HepG2 (cell line): ENCODE measurements at regions not wholly inside any gene's neighbourhood (a gene's known extent, or its start where the extent isn't known, plus 50 kb on each side); places are given as distances from the start of the nearest gene placed in this dataset.
A peak's percentile ranks its signal among the peaks of the same experiment; 100 is the strongest.

Experiments used
- ATAC-seq: fragments of 200-7000 bp; cut with Tn5 transposase; 3 replicates; pipeline ENCODE4 v1.9.1; 2020; ENCODE audit warnings: mild to moderate bottlenecking, moderate library complexity
- BruUV-seq: library from RNA; stranded (reverse); fragments of 400-500 nt; replicated peaks from 2 replicates; lab custom pipeline; 2021; lab: Mats Ljungman, UMichigan
- CTCF ChIA-PET: fragments of 300-600 bp; formaldehyde crosslinking; extraction: SDS; loops from one replicate; lab custom pipeline; 2021; ENCODE audit warnings: low total read pairs, inconsistent platforms, low intra/inter-chr PET ratio; lab: Yijun Ruan, JAX
- POLR2A ChIA-PET: fragments of 350-600 bp; sonication (Branson Sonifier 250); formaldehyde crosslinking; loops from one replicate; lab custom pipeline; 2020; ENCODE audit warnings: antibody characterized with exemption, inconsistent platforms; lab: Yijun Ruan, JAX
- DNase-seq: peaks from one replicate; pipeline ENCODE4 v3.0.0-alpha.2; 2015; ENCODE audit warnings: low spot score
- FAIRE-seq: peaks from 3 replicates; lab custom pipeline; 2011; peaks lifted over from hg19 to GRCh38; lab: Jason Lieb, UNC
- H2AFZ ChIP-seq: one replicate; pipeline ENCODE4 v1.6.1; 2011; ENCODE audit warnings: low read length, inconsistent platforms
- H3K27ac ChIP-seq: fragments of 300-600 bp; 3 replicates; pipeline ENCODE4 v1.8.0; 2011; ENCODE audit warnings: mixed run types, mild to moderate bottlenecking, mixed read lengths, low read length, inconsistent platforms; ENCODE audit not compliant: insufficient read depth; ENCODE audit errors: extremely low read length
- H3K27me3 ChIP-seq, 2 experiments: fragments of 200-600 bp in 1 of 2; 2 replicates in 1 of 2; 3 replicates in 1 of 2; pipeline versions ENCODE4 v1.6.0 to v1.8.0; 2011; ENCODE audit warnings: low read length in 2 of 2, mild to moderate bottlenecking in 2 of 2, moderate library complexity in 2 of 2, inconsistent platforms in 1 of 2; ENCODE audit not compliant: insufficient read depth in 2 of 2, control insufficient read depth in 1 of 2
- H3K36me3 ChIP-seq, 2 experiments: fragments of 200-600 bp in 1 of 2; replicated peaks in 1 of 2; 2 replicates in 1 of 2; 3 replicates in 1 of 2; pipeline versions ENCODE4 v1.5.1 to v1.8.0; 2011; ENCODE audit warnings: low read length in 2 of 2, inconsistent platforms in 1 of 2; ENCODE audit not compliant: insufficient read depth in 2 of 2, control insufficient read depth in 1 of 2
- H3K4me1 ChIP-seq: 2 replicates; pipeline ENCODE4 v1.5.1; 2012; ENCODE audit warnings: low read length, inconsistent platforms; ENCODE audit not compliant: insufficient read depth
- H3K4me2 ChIP-seq: 2 replicates; pipeline ENCODE4 v1.6.0; 2011; ENCODE audit warnings: low read depth, low read length, inconsistent platforms
- H3K4me3 ChIP-seq, 3 experiments: fragments of 200-600 bp in 1 of 3; sonication (generic), shearing (Covaris generic) in 1 of 3; replicated peaks in 1 of 3; 2 replicates each; pipeline ENCODE4 v1.5.1; 2011 to 2016; ENCODE audit warnings: low read length in 3 of 3, inconsistent platforms in 2 of 3, low read depth in 2 of 3, mild to moderate bottlenecking in 2 of 3, control low read depth in 1 of 3, mixed read lengths in 1 of 3; ENCODE audit not compliant: insufficient read depth in 1 of 3
- H3K79me2 ChIP-seq: one replicate; pipeline ENCODE4 v1.6.1; 2011; ENCODE audit warnings: low read length, inconsistent platforms; ENCODE audit not compliant: insufficient read depth
- H3K9ac ChIP-seq: 2 replicates; pipeline ENCODE4 v1.6.0; 2011; ENCODE audit warnings: mild to moderate bottlenecking, low read depth, low read length, inconsistent platforms; ENCODE audit not compliant: insufficient read depth
- H3K9me3 ChIP-seq: 2 replicates; pipeline ENCODE4 v1.5.1; 2012; ENCODE audit warnings: mild to moderate bottlenecking, low read length
- H4K20me1 ChIP-seq: 2 replicates; pipeline ENCODE4 v1.6.0; 2011; ENCODE audit warnings: inconsistent platforms, mild to moderate bottlenecking, low read length, moderate library complexity; ENCODE audit not compliant: insufficient read depth
- BRD4 ChIP-seq: sonication (generic); formaldehyde crosslinking; IDR thresholded peaks from 2 replicates; pipeline ENCODE4 v1.4.0; 2020; ENCODE audit warnings: missing genetic modification reagents
- CEBPB ChIP-seq: IDR thresholded peaks from 2 replicates; pipeline ENCODE4 v1.6.1; 2011; ENCODE audit warnings: low read depth, low read length, improper control_type of control experiment, borderline replicate concordance
- MAFG ChIP-seq: sonication (generic); formaldehyde crosslinking; IDR thresholded peaks from 2 replicates; pipeline ENCODE4 v1.5.1; 2020; ENCODE audit warnings: mild to moderate bottlenecking, missing genetic modification reagents
- POLR2A ChIP-seq, 2 experiments: IDR thresholded peaks; 2 replicates each; pipeline ENCODE4 v1.6.1; 2011; ENCODE audit warnings: low read depth in 2 of 2, low read length in 2 of 2, mild to moderate bottlenecking in 1 of 2, moderate library complexity in 1 of 2; ENCODE audit not compliant: insufficient read depth in 1 of 2
- SOX13 ChIP-seq, 3 experiments: fragments of 450-650 bp in 1 of 3; sonication (generic) in 1 of 3; formaldehyde crosslinking in 1 of 3; IDR thresholded peaks in 2 of 3; conservative IDR thresholded peaks in 1 of 3; 2 replicates each; pipeline versions ENCODE4 v1.5.0 to v1.6.1; 2016 to 2020; ENCODE audit warnings: antibody characterized with exemption in 1 of 3, mild to moderate bottlenecking in 1 of 3, missing compliant biosample characterization in 1 of 3, missing genetic modification reagents in 1 of 3, moderate library complexity in 1 of 3
- TCF7L2 ChIP-seq: IDR thresholded peaks from 2 replicates; pipeline ENCODE4 v1.6.1; 2011; ENCODE audit warnings: mild to moderate bottlenecking, low read depth, low read length, moderate library complexity
- ZFYVE20 ChIP-seq: sonication (generic); formaldehyde crosslinking; IDR thresholded peaks from 2 replicates; pipeline ENCODE4 v1.8.0; 2023; ENCODE audit warnings: low read depth, mild to moderate bottlenecking, moderate library complexity, missing genetic modification reagents, borderline replicate concordance
- ZNF703 ChIP-seq: sonication (generic); formaldehyde crosslinking; IDR thresholded peaks from 2 replicates; pipeline ENCODE4 v1.5.1; 2020; ENCODE audit warnings: missing genetic modification reagents, mild to moderate bottlenecking, moderate library complexity, borderline replicate concordance
- WGBS: methylation state at CpG from one replicate; pipeline ENCODE4 v1.1.6; 2017; ENCODE audit warnings: low lambda C conversion rate; 5-methylcytosine and 5-hydroxymethylcytosine counted together
- in situ Hi-C: cut with HindIII; loops from 2 replicates; pipeline ENCODE4 v1.10.0; 2017; ENCODE audit warnings: low pct_unique_long_range_greater_than_20kb; ENCODE audit not compliant: extremely low pct_ligation_motif_present
- intact Hi-C: fragments of 100-400 bp; cut with micrococcal nuclease; formaldehyde crosslinking; loops from one replicate; pipeline ENCODE4 v1.10.0; 2022; ENCODE audit not compliant: unreplicated experiment
- TF ChIP-seq, protein P1 (sequence below), 2 experiments: sonication (generic) in 1 of 2; formaldehyde crosslinking in 1 of 2; IDR thresholded peaks; 2 replicates each; pipeline versions ENCODE4 v1.4.0 to v1.6.1; 2018 to 2020; ENCODE audit warnings: missing genetic modification reagents in 2 of 2, borderline replicate concordance in 1 of 2, low read depth in 1 of 2, mild to moderate bottlenecking in 1 of 2, missing biosample characterization in 1 of 2
- TF ChIP-seq, protein P2 (sequence below): fragments of 450-650 bp; IDR thresholded peaks from 2 replicates; pipeline ENCODE4 v1.6.1; 2016
- TF ChIP-seq, protein P3 (sequence below): sonication (generic); formaldehyde crosslinking; IDR thresholded peaks from one replicate; pipeline ENCODE4 v1.5.1; 2020; ENCODE audit warnings: mild to moderate bottlenecking, missing genetic modification reagents; ENCODE audit errors: not compliant biosample characterization

DNA sequence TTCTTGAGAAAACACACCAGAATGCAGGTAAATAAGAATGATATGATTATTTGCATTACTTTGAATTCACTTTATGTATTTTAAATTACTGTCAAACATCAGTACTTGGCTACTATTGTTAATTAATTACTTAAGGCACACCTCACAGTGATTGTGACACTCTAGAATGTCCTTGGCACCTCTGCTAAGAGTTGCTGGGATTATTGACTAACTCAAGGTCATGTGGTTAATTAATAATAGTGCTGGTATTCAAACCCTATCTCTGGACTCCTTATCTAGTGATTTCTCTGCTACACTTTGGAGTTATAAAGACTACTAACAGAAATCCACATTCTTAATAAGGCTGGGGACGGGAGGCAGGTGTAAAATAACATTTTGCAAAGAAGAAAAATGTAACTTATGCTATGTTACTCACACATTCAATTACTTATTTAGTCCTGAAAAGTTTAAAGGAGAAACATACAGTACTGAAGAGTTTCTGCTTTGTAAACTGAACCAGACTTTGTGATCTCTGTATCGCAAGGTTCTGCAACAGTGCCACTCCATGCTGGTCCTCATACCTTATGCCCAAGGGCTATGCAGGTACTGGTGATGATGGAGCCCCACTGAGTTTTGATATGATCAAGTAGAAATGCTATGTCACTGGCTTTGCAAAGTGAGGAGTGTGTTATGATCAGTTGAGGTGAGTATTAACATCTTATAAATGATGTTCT lies 242.7 kb downstream of the MID1IP1 start:
- Histone ChIP-seq H3K4me1 (peaks cover 21% of the 10 kb centered on the region), H3K36me3 (no peaks in the 10 kb centered on the region), H3K27me3 (no peaks in the 10 kb centered on the region), H4K20me1 (no peaks in the 10 kb centered on the region), H3K27ac (peak overlapping the region; percentile 75), H2AFZ (no peak overlapping the region), H3K9ac (no peak overlapping the region), H3K79me2 (no peaks in the 10 kb centered on the region), H3K4me2 (peak overlapping the region; percentile 54), H3K4me3 (peak overlapping the region in 1 of 3 experiments; percentile 26; a peak in 1 of 6 replicates), H3K9me3 (no peaks in the 10 kb centered on the region)
- POLR2A ChIA-PET = no interaction called here
- ATAC-seq (peak; percentile 95), FAIRE-seq (peak; percentile 78), DNase-seq (peak; percentile 43)
- intact Hi-C loops = no loop called here
- CTCF ChIA-PET = no interaction called here
- BruUV-seq = no TSS peak
- 8% methylated on average over 2 of the region's 2 CpGs for WGBS
- in situ Hi-C loops = no loop called here
- TF ChIP-seq ZNF703 (no peak), CEBPB (peak; percentile 69; the same call in 1 of the 2 replicates), BRD4 (CRISPR knock-in tag) (no peak), MAFG (CRISPR knock-in tag) (no peak), TCF7L2 (no peak), POLR2A (IDR thresholded peaks at IDR 0.05; ENCODE audit: insufficient read depth in 1 of 2, low read depth in 2 of 2, low read length in 2 of 2) (no peak), ZFYVE20 (CRISPR knock-in tag) (no peak), SOX13 (IDR thresholded peaks at IDR 0.05) (no peak), SOX13 (CRISPR knock-in tag; conservative IDR thresholded peaks at IDR 0.05 in 1 of 2, IDR thresholded peaks at IDR 0.05 in 1 of 2) (peak in 1 of 2 experiments; percentile 73; a peak in 2 of 4 replicates)
- TF ChIP-seq, protein P1, sequence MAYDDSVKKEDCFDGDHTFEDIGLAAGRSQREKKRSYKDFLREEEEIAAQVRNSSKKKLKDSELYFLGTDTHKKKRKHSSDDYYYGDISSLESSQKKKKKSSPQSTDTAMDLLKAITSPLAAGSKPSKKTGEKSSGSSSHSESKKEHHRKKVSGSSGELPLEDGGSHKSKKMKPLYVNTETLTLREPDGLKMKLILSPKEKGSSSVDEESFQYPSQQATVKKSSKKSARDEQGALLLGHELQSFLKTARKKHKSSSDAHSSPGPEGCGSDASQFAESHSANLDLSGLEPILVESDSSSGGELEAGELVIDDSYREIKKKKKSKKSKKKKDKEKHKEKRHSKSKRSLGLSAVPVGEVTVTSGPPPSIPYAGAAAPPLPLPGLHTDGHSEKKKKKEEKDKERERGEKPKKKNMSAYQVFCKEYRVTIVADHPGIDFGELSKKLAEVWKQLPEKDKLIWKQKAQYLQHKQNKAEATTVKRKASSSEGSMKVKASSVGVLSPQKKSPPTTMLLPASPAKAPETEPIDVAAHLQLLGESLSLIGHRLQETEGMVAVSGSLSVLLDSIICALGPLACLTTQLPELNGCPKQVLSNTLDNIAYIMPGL (CRISPR knock-in tag; IDR thresholded peaks at IDR 0.05; ENCODE audit: borderline replicate concordance in 1 of 2, low read depth in 1 of 2) = no peak
- TF ChIP-seq, protein P2, sequence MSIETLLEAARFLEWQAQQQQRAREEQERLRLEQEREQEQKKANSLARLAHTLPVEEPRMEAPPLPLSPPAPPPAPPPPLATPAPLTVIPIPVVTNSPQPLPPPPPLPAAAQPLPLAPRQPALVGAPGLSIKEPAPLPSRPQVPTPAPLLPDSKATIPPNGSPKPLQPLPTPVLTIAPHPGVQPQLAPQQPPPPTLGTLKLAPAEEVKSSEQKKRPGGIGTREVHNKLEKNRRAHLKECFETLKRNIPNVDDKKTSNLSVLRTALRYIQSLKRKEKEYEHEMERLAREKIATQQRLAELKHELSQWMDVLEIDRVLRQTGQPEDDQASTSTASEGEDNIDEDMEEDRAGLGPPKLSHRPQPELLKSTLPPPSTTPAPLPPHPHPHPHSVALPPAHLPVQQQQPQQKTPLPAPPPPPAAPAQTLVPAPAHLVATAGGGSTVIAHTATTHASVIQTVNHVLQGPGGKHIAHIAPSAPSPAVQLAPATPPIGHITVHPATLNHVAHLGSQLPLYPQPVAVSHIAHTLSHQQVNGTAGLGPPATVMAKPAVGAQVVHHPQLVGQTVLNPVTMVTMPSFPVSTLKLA = no peak
- TF ChIP-seq, protein P3, sequence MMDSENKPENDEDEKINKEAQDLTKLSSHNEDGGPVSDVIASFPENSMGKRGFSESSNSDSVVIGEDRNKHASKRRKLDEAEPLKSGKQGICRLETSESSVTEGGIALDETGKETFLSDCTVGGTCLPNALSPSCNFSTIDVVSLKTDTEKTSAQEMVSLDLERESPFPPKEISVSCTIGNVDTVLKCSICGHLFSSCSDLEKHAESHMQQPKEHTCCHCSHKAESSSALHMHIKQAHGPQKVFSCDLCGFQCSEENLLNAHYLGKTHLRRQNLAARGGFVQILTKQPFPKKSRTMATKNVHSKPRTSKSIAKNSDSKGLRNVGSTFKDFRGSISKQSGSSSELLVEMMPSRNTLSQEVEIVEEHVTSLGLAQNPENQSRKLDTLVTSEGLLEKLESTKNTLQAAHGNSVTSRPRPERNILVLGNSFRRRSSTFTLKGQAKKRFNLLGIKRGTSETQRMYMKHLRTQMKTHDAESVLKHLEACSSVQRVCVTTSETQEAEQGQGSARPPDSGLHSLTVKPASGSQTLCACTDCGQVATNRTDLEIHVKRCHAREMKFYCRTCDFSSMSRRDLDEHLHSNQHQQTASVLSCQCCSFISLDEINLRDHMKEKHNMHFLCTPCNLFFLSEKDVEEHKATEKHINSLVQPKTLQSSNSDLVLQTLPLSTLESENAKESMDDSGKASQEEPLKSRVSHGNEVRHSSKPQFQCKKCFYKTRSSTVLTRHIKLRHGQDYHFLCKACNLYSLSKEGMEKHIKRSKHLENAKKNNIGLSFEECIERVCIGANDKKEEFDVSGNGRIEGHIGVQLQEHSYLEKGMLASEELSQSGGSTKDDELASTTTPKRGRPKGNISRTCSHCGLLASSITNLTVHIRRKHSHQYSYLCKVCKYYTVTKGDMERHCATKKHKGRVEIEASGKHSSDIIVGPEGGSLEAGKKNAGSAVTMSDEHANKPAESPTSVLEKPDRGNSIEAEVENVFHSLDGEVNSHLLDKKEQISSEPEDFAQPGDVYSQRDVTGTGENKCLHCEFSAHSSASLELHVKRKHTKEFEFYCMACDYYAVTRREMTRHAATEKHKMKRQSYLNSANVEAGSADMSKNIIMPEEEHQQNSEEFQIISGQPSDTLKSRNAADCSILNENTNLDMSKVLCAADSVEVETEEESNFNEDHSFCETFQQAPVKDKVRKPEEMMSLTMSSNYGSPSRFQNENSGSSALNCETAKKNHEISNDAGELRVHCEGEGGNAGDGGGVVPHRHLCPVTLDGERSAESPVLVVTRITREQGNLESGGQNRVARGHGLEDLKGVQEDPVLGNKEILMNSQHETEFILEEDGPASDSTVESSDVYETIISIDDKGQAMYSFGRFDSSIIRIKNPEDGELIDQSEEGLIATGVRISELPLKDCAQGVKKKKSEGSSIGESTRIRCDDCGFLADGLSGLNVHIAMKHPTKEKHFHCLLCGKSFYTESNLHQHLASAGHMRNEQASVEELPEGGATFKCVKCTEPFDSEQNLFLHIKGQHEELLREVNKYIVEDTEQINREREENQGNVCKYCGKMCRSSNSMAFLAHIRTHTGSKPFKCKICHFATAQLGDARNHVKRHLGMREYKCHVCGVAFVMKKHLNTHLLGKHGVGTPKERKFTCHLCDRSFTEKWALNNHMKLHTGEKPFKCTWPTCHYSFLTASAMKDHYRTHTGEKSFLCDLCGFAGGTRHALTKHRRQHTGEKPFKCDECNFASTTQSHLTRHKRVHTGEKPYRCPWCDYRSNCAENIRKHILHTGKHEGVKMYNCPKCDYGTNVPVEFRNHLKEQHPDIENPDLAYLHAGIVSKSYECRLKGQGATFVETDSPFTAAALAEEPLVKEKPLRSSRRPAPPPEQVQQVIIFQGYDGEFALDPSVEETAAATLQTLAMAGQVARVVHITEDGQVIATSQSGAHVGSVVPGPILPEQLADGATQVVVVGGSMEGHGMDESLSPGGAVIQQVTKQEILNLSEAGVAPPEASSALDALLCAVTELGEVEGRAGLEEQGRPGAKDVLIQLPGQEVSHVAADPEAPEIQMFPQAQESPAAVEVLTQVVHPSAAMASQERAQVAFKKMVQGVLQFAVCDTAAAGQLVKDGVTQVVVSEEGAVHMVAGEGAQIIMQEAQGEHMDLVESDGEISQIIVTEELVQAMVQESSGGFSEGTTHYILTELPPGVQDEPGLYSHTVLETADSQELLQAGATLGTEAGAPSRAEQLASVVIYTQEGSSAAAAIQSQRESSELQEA = no peak
